ENCODE measurements at regions not wholly inside any gene's neighbourhood (a gene's known extent, or its start where the extent isn't known, plus 50 kb on each side); places are given as distances from the start of the nearest gene placed in this dataset.

GRCh38 chr18:47728921-47729320 lies 201.5 kb downstream of the SMAD2 start:
- Histone ChIP-seq H3K4me3 (ENCODE audit: low read depth in 1 of 2, low read length in 2 of 2) (no peak overlapping the region), H3K9ac (ENCODE audit: low read depth in 1 of 2, low read length in 2 of 2) (no peak overlapping the region), H3K36me3 (ENCODE audit: control insufficient read depth in 1 of 2, insufficient read depth in 2 of 2, low read length in 2 of 2) (no peaks in the 10 kb centered on the region), H3K9me3 (ENCODE audit: control insufficient read depth in 1 of 2, low read length in 2 of 2) (no peaks in the 10 kb centered on the region), H3K27me3 (ENCODE audit: control insufficient read depth in 1 of 2, insufficient read depth in 2 of 2, low read length in 2 of 2) (peaks cover 0 to 7% of the 10 kb centered on the region in 2 donors), H3K27ac (ENCODE audit: low read depth, low read length) (no peak overlapping the region), H3K4me1 (ENCODE audit: control insufficient read depth in 1 of 2, insufficient read depth in 2 of 2, low read length in 2 of 2) (no peaks in the 10 kb centered on the region)

- Histone ChIP-seq H3K36me3 (ENCODE audit: control insufficient read depth in 1 of 2, insufficient read depth in 2 of 2, low read length in 2 of 2) (no peaks in the 10 kb centered on the region), H3K4me1 (ENCODE audit: control insufficient read depth in 1 of 2, insufficient read depth in 2 of 2, low read length in 2 of 2) (no peaks in the 10 kb centered on the region), H3K9ac (ENCODE audit: low read depth in 1 of 2, low read length in 2 of 2) (no peak overlapping the region), H3K27me3 (ENCODE audit: control insufficient read depth in 1 of 2, insufficient read depth in 2 of 2, low read length in 2 of 2) (peaks cover 0 to under 1% of the 10 kb centered on the region in 2 donors), H3K9me3 (ENCODE audit: control insufficient read depth in 1 of 2, low read length in 2 of 2) (no peaks in the 10 kb centered on the region), H3K27ac (ENCODE audit: low read depth, low read length) (no peak overlapping the region), H3K4me3 (ENCODE audit: low read depth in 1 of 2, low read length in 2 of 2) (no peak overlapping the region)
These were observed 203.1 kb downstream of the SMAD2 start for GRCh38 chr18:47727409-47727808.

- no peak overlapping the region for H3K4me3 ChIP-seq (ENCODE audit: low read depth in 1 of 2, low read length in 2 of 2)
- no peaks in the 10 kb centered on the region for H3K27me3 ChIP-seq (ENCODE audit: control insufficient read depth in 1 of 2, insufficient read depth in 2 of 2, low read length in 2 of 2)
- no peak overlapping the region for H3K27ac ChIP-seq (ENCODE audit: low read depth, low read length)
- no peaks in the 10 kb centered on the region for H3K9me3 ChIP-seq (ENCODE audit: control insufficient read depth in 1 of 2, low read length in 2 of 2)
- H3K36me3 ChIP-seq (ENCODE audit: control insufficient read depth in 1 of 2, insufficient read depth in 2 of 2, low read length in 2 of 2), result no peaks in the 10 kb centered on the region
- H3K4me1 ChIP-seq (ENCODE audit: control insufficient read depth in 1 of 2, insufficient read depth in 2 of 2, low read length in 2 of 2), result no peaks in the 10 kb centered on the region
- no peak overlapping the region for H3K9ac ChIP-seq (ENCODE audit: low read depth in 1 of 2, low read length in 2 of 2)
These were observed 203.9 kb downstream of the SMAD2 start for GRCh38 chr18:47726550-47726949.

- Histone ChIP-seq H3K27ac (ENCODE audit: low read depth, low read length) (no peak overlapping the region), H3K4me1 (ENCODE audit: control insufficient read depth in 1 of 2, insufficient read depth in 2 of 2, low read length in 2 of 2) (no peaks in the 10 kb centered on the region), H3K9ac (ENCODE audit: low read depth in 1 of 2, low read length in 2 of 2) (no peak overlapping the region), H3K4me3 (ENCODE audit: low read depth in 1 of 2, low read length in 2 of 2) (no peak overlapping the region), H3K9me3 (ENCODE audit: control insufficient read depth in 1 of 2, low read length in 2 of 2) (no peaks in the 10 kb centered on the region), H3K27me3 (ENCODE audit: control insufficient read depth in 1 of 2, insufficient read depth in 2 of 2, low read length in 2 of 2) (no peaks in the 10 kb centered on the region), H3K36me3 (ENCODE audit: control insufficient read depth in 1 of 2, insufficient read depth in 2 of 2, low read length in 2 of 2) (no peaks in the 10 kb centered on the region)
These were observed 204.8 kb downstream of the SMAD2 start for GRCh38 chr18:47725656-47726055.

- no peaks in the 10 kb centered on the region for H3K36me3 ChIP-seq (ENCODE audit: control insufficient read depth in 1 of 2, insufficient read depth in 2 of 2, low read length in 2 of 2)
- no peak overlapping the region for H3K27ac ChIP-seq (ENCODE audit: low read depth, low read length)
- no peak overlapping the region for H3K4me3 ChIP-seq (ENCODE audit: low read depth in 1 of 2, low read length in 2 of 2)
- no peaks in the 10 kb centered on the region for H3K4me1 ChIP-seq (ENCODE audit: control insufficient read depth in 1 of 2, insufficient read depth in 2 of 2, low read length in 2 of 2)
- H3K9ac ChIP-seq (ENCODE audit: low read depth in 1 of 2, low read length in 2 of 2), result no peak overlapping the region
- H3K9me3 ChIP-seq (ENCODE audit: control insufficient read depth in 1 of 2, low read length in 2 of 2), result no peaks in the 10 kb centered on the region
- H3K27me3 ChIP-seq (ENCODE audit: control insufficient read depth in 1 of 2, insufficient read depth in 2 of 2, low read length in 2 of 2), result no peaks in the 10 kb centered on the region
These were observed 206.1 kb downstream of the SMAD2 start for GRCh38 chr18:47724186-47724975.

- Histone ChIP-seq H3K9ac (ENCODE audit: low read depth in 1 of 2, low read length in 2 of 2) (no peak overlapping the region), H3K4me3 (ENCODE audit: low read depth in 1 of 2, low read length in 2 of 2) (no peak overlapping the region), H3K27ac (ENCODE audit: low read depth, low read length) (no peak overlapping the region), H3K4me1 (ENCODE audit: control insufficient read depth in 1 of 2, insufficient read depth in 2 of 2, low read length in 2 of 2) (no peaks in the 10 kb centered on the region), H3K27me3 (ENCODE audit: control insufficient read depth in 1 of 2, insufficient read depth in 2 of 2, low read length in 2 of 2) (no peaks in the 10 kb centered on the region), H3K36me3 (ENCODE audit: control insufficient read depth in 1 of 2, insufficient read depth in 2 of 2, low read length in 2 of 2) (no peaks in the 10 kb centered on the region), H3K9me3 (ENCODE audit: control insufficient read depth in 1 of 2, low read length in 2 of 2) (no peaks in the 10 kb centered on the region)
These were observed 208.6 kb downstream of the SMAD2 start for GRCh38 chr18:47721876-47722275.

GRCh38 chr18:47720741-47721140 lies 209.7 kb downstream of the SMAD2 start:
- H3K4me1 ChIP-seq (ENCODE audit: control insufficient read depth in 1 of 2, insufficient read depth in 2 of 2, low read length in 2 of 2), result no peaks in the 10 kb centered on the region
- H3K9me3 ChIP-seq (ENCODE audit: control insufficient read depth in 1 of 2, low read length in 2 of 2), result no peaks in the 10 kb centered on the region
- H3K9ac ChIP-seq (ENCODE audit: low read depth in 1 of 2, low read length in 2 of 2), result no peak overlapping the region
- H3K36me3 ChIP-seq (ENCODE audit: control insufficient read depth in 1 of 2, insufficient read depth in 2 of 2, low read length in 2 of 2), result no peaks in the 10 kb centered on the region
- no peak overlapping the region for H3K27ac ChIP-seq (ENCODE audit: low read depth, low read length)
- no peak overlapping the region for H3K4me3 ChIP-seq (ENCODE audit: low read depth in 1 of 2, low read length in 2 of 2)
- no peaks in the 10 kb centered on the region for H3K27me3 ChIP-seq (ENCODE audit: control insufficient read depth in 1 of 2, insufficient read depth in 2 of 2, low read length in 2 of 2)

GRCh38 chr18:47719096-47719780 lies 211.2 kb downstream of the SMAD2 start:
- Histone ChIP-seq H3K27ac (ENCODE audit: low read depth, low read length) (no peak overlapping the region), H3K9me3 (ENCODE audit: control insufficient read depth in 1 of 2, low read length in 2 of 2) (no peaks in the 10 kb centered on the region), H3K4me3 (ENCODE audit: low read depth in 1 of 2, low read length in 2 of 2) (no peak overlapping the region), H3K4me1 (ENCODE audit: control insufficient read depth in 1 of 2, insufficient read depth in 2 of 2, low read length in 2 of 2) (no peaks in the 10 kb centered on the region), H3K36me3 (ENCODE audit: control insufficient read depth in 1 of 2, insufficient read depth in 2 of 2, low read length in 2 of 2) (no peaks in the 10 kb centered on the region), H3K27me3 (ENCODE audit: control insufficient read depth in 1 of 2, insufficient read depth in 2 of 2, low read length in 2 of 2) (no peaks in the 10 kb centered on the region), H3K9ac (ENCODE audit: low read depth in 1 of 2, low read length in 2 of 2) (no peak overlapping the region)

- Histone ChIP-seq H3K9me3 (ENCODE audit: control insufficient read depth in 1 of 2, low read length in 2 of 2) (no peaks in the 10 kb centered on the region), H3K27me3 (ENCODE audit: control insufficient read depth in 1 of 2, insufficient read depth in 2 of 2, low read length in 2 of 2) (no peaks in the 10 kb centered on the region), H3K9ac (ENCODE audit: low read depth in 1 of 2, low read length in 2 of 2) (no peak overlapping the region), H3K4me1 (ENCODE audit: control insufficient read depth in 1 of 2, insufficient read depth in 2 of 2, low read length in 2 of 2) (no peaks in the 10 kb centered on the region), H3K4me3 (ENCODE audit: low read depth in 1 of 2, low read length in 2 of 2) (no peak overlapping the region), H3K36me3 (ENCODE audit: control insufficient read depth in 1 of 2, insufficient read depth in 2 of 2, low read length in 2 of 2) (no peaks in the 10 kb centered on the region), H3K27ac (ENCODE audit: low read depth, low read length) (no peak overlapping the region)
These were observed 211.8 kb downstream of the SMAD2 start for GRCh38 chr18:47718646-47719045.

- Histone ChIP-seq H3K27ac (ENCODE audit: low read depth, low read length) (no peak overlapping the region), H3K9ac (ENCODE audit: low read depth in 1 of 2, low read length in 2 of 2) (no peak overlapping the region), H3K4me1 (ENCODE audit: control insufficient read depth in 1 of 2, insufficient read depth in 2 of 2, low read length in 2 of 2) (no peaks in the 10 kb centered on the region), H3K27me3 (ENCODE audit: control insufficient read depth in 1 of 2, insufficient read depth in 2 of 2, low read length in 2 of 2) (no peaks in the 10 kb centered on the region), H3K4me3 (ENCODE audit: low read depth in 1 of 2, low read length in 2 of 2) (no peak overlapping the region), H3K9me3 (ENCODE audit: control insufficient read depth in 1 of 2, low read length in 2 of 2) (no peaks in the 10 kb centered on the region), H3K36me3 (ENCODE audit: control insufficient read depth in 1 of 2, insufficient read depth in 2 of 2, low read length in 2 of 2) (no peaks in the 10 kb centered on the region)
These were observed 213.2 kb downstream of the SMAD2 start for GRCh38 chr18:47717257-47717656.

Measured in duodenal mucosa (tissue), 2 donors.